ENCODE measurements at regions not wholly inside any gene's neighbourhood (a gene's known extent, or its start where the extent isn't known, plus 50 kb on each side); places are given as distances from the start of the nearest gene placed in this dataset.

GRCh38 chr12:18895540-18895939 is 157.6 kb downstream of the CAPZA3 start:
- no peak for TF ChIP-seq EZH2 (IDR thresholded peaks at IDR 0.05; ENCODE audit: borderline replicate concordance)
- no peak for TF ChIP-seq CTCF (IDR thresholded peaks at IDR 0.05; ENCODE audit: poor library complexity)
- no peak for TF ChIP-seq EZH2phosphoT487 (IDR thresholded peaks at IDR 0.05; ENCODE audit: low read depth, severe bottlenecking, unreplicated experiment)

All from hepatocyte (in vitro differentiated cells).